CD8-positive, alpha-beta memory T cell (primary cell): ENCODE measurements at regions not wholly inside any gene's neighbourhood (a gene's known extent, or its start where the extent isn't known, plus 50 kb on each side); places are given as distances from the start of the nearest gene placed in this dataset.

ENCODE experiments used
- CTCF ChIA-PET: fragments of 350-600 bp; sonication (Branson Sonifier 250); formaldehyde crosslinking; loops from one replicate; lab custom pipeline; 2021; ENCODE audit warnings: antibody characterized with exemption; lab: Charles Lee
- POLR2A ChIA-PET: fragments of 350-600 bp; sonication (Branson Sonifier 250); formaldehyde crosslinking; loops from one replicate; lab custom pipeline; 2021; ENCODE audit warnings: antibody characterized with exemption; lab: Charles Lee
- DNase-seq, 5 donors: peaks; one replicate each; pipeline versions ENCODE4 v3.0.0 to v3.0.0-alpha.2; 2020 to 2022; ENCODE audit warnings: mixed read lengths in 1 of 5
- H3K27ac ChIP-seq: one replicate; pipeline ENCODE4 v1.7.0; 2013; ENCODE audit warnings: low read depth, mild to moderate bottlenecking, low read length, moderate library complexity
- H3K27me3 ChIP-seq: 2 replicates; pipeline ENCODE4 v1.7.0; 2013; ENCODE audit warnings: low read length, mild to moderate bottlenecking; ENCODE audit not compliant: insufficient read depth, poor library complexity, severe bottlenecking
- H3K36me3 ChIP-seq: 2 replicates; pipeline ENCODE4 v1.7.0; 2013; ENCODE audit warnings: mild to moderate bottlenecking, low read length, moderate library complexity; ENCODE audit not compliant: insufficient read depth
- H3K4me1 ChIP-seq: 2 replicates; pipeline ENCODE4 v1.7.0; 2013; ENCODE audit warnings: mild to moderate bottlenecking, low read length, moderate library complexity; ENCODE audit not compliant: insufficient read depth
- H3K4me3 ChIP-seq: 2 replicates; pipeline ENCODE4 v1.7.0; 2013; ENCODE audit warnings: mild to moderate bottlenecking, low read length
- H3K9me3 ChIP-seq: 2 replicates; pipeline ENCODE4 v1.7.0; 2013; ENCODE audit warnings: mild to moderate bottlenecking, low read length
- H3K27ac Mint-ChIP-seq, 8 donors: one replicate each; pipeline ENCODE4 v1.8.0; 2020 to 2021; ENCODE audit warnings: mixed read lengths in 8 of 8, mild to moderate bottlenecking in 6 of 8, inconsistent platforms in 3 of 8, moderate library complexity in 3 of 8
- H3K27me3 Mint-ChIP-seq, 2 donors: one replicate each; pipeline ENCODE4 v1.8.0; 2020 to 2021; ENCODE audit warnings: mixed read lengths in 2 of 2, mild to moderate bottlenecking in 1 of 2, moderate library complexity in 1 of 2
- H3K36me3 Mint-ChIP-seq, 3 donors: one replicate each; pipeline ENCODE4 v1.8.0; 2020 to 2021; ENCODE audit warnings: mixed read lengths in 3 of 3, inconsistent platforms in 1 of 3, mild to moderate bottlenecking in 1 of 3
- H3K4me1 Mint-ChIP-seq, 3 donors: one replicate each; pipeline ENCODE4 v1.8.0; 2020 to 2021; ENCODE audit warnings: mixed read lengths in 3 of 3, inconsistent platforms in 1 of 3, mild to moderate bottlenecking in 1 of 3
- H3K4me3 Mint-ChIP-seq, 7 donors: one replicate each; pipeline ENCODE4 v1.8.0; 2020 to 2021; ENCODE audit warnings: mixed read lengths in 7 of 7, mild to moderate bottlenecking in 6 of 7, moderate library complexity in 4 of 7, inconsistent platforms in 2 of 7
- H3K9me3 Mint-ChIP-seq, 5 donors: one replicate each; pipeline ENCODE4 v1.8.0; 2020 to 2022; ENCODE audit warnings: mixed read lengths in 5 of 5, mild to moderate bottlenecking in 3 of 5, moderate library complexity in 2 of 5, inconsistent platforms in 1 of 5

DNA sequence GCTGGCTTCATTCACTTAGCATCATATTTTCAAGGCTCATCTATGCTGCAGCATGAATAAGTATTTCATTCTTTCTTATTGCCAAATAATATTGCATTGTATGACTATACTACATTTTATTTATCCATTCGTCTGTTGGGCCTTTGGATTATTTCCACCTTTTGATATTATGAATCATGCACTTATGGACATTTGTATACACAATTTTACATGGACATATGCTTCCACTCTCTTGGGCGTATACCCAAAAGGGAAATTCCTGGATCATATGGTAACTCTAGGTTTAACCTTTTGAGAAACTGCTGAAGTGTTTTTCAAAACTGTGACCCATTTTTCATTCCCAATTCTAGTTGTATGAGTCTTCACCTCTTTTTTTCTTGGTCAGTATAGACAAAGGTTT is 80.3 kb upstream of the GNAI1 start:
- ChIA-PET POLR2A (no interaction called here), CTCF (no interaction called here)
- H3K36me3 Mint-ChIP-seq: no peaks in the 10 kb centered on the region
- no peaks in the 10 kb centered on the region for H3K4me1 ChIP-seq
- no peak overlapping the region for H3K4me3 ChIP-seq
- peaks cover 0 to 18% (median 7%) of the 10 kb centered on the region in 5 donors for H3K9me3 Mint-ChIP-seq
- no peak overlapping the region for H3K4me3 Mint-ChIP-seq
- no peak for DNase-seq
- H3K27me3 Mint-ChIP-seq: no peaks in the 10 kb centered on the region
- no peaks in the 10 kb centered on the region for H3K9me3 ChIP-seq
- H3K36me3 ChIP-seq: no peaks in the 10 kb centered on the region
- H3K27me3 ChIP-seq: no peaks in the 10 kb centered on the region
- H3K27ac Mint-ChIP-seq: no peak overlapping the region
- no peak overlapping the region for H3K27ac ChIP-seq
- no peaks in the 10 kb centered on the region for H3K4me1 Mint-ChIP-seq

GRCh38 chr7:80053124-80053523 is 81.5 kb upstream of the GNAI1 start:
- H3K4me1 Mint-ChIP-seq: no peaks in the 10 kb centered on the region
- CTCF ChIA-PET: no interaction called here
- POLR2A ChIA-PET: interaction anchor here (0.6 kb wide), 1 partner anchor 224 kb away, joined by 3 read pairs; no protein-coding TSS in a partner anchor
- Histone ChIP-seq H3K36me3 (no peaks in the 10 kb centered on the region), H3K27me3 (no peaks in the 10 kb centered on the region), H3K4me3 (no peak overlapping the region), H3K9me3 (no peaks in the 10 kb centered on the region), H3K27ac (no peak overlapping the region), H3K4me1 (no peaks in the 10 kb centered on the region)
- no peak for DNase-seq
- no peak overlapping the region for H3K27ac Mint-ChIP-seq
- H3K27me3 Mint-ChIP-seq: peaks cover 0 to 2% of the 10 kb centered on the region in 2 donors
- H3K9me3 Mint-ChIP-seq: peaks cover 2 to 13% (median 5%) of the 10 kb centered on the region in 5 donors
- no peak overlapping the region for H3K4me3 Mint-ChIP-seq
- H3K36me3 Mint-ChIP-seq: no peaks in the 10 kb centered on the region

- no peak overlapping the region for H3K27ac ChIP-seq
- Mint-ChIP-seq H3K4me3 (no peak overlapping the region), H3K27ac (no peak overlapping the region), H3K4me1 (no peaks in the 10 kb centered on the region), H3K36me3 (no peaks in the 10 kb centered on the region), H3K9me3 (peaks cover 5 to 13% (median 7%) of the 10 kb centered on the region in 5 donors), H3K27me3 (peaks cover 0 to 2% of the 10 kb centered on the region in 2 donors)
- ChIA-PET POLR2A (no interaction called here), CTCF (no interaction called here)
- no peaks in the 10 kb centered on the region for H3K4me1 ChIP-seq
- no peak overlapping the region for H3K4me3 ChIP-seq
- H3K36me3 ChIP-seq: no peaks in the 10 kb centered on the region
- no peaks in the 10 kb centered on the region for H3K27me3 ChIP-seq
- H3K9me3 ChIP-seq: no peaks in the 10 kb centered on the region
- DNase-seq: no peak
Observed at GRCh38 chr7:80047856-80048459, 86.7 kb upstream of the GNAI1 start.

- CTCF ChIA-PET: no interaction called here
- POLR2A ChIA-PET: no interaction called here
Observed at GRCh38 chr7:80047032-80047431, 87.6 kb upstream of the GNAI1 start.

GRCh38 chr7:80044796-80045195 is 89.8 kb upstream of the GNAI1 start:
- H3K27me3 Mint-ChIP-seq: peaks cover 0 to 2% of the 10 kb centered on the region in 2 donors
- no peaks in the 10 kb centered on the region for H3K27me3 ChIP-seq
- POLR2A ChIA-PET: no interaction called here
- H3K9me3 Mint-ChIP-seq: peaks cover 5 to 16% (median 13%) of the 10 kb centered on the region in 5 donors
- H3K9me3 ChIP-seq: no peaks in the 10 kb centered on the region
- CTCF ChIA-PET: no interaction called here
- H3K27ac ChIP-seq: no peak overlapping the region
- no peaks in the 10 kb centered on the region for H3K36me3 ChIP-seq
- H3K4me3 ChIP-seq: no peak overlapping the region
- no peak for DNase-seq
- H3K36me3 Mint-ChIP-seq: no peaks in the 10 kb centered on the region
- no peak overlapping the region for H3K4me3 Mint-ChIP-seq
- H3K4me1 ChIP-seq: no peaks in the 10 kb centered on the region
- H3K27ac Mint-ChIP-seq: no peak overlapping the region
- no peaks in the 10 kb centered on the region for H3K4me1 Mint-ChIP-seq

More at GRCh38 chr7:80047032-80047431, 87.6 kb upstream of the GNAI1 start:
- peaks cover 5 to 15% (median 7%) of the 10 kb centered on the region in 5 donors for H3K9me3 Mint-ChIP-seq
- no peaks in the 10 kb centered on the region for H3K4me1 Mint-ChIP-seq
- no peak overlapping the region for H3K4me3 Mint-ChIP-seq
- H3K9me3 ChIP-seq: no peaks in the 10 kb centered on the region
- no peaks in the 10 kb centered on the region for H3K4me1 ChIP-seq
- no peak overlapping the region for H3K4me3 ChIP-seq
- no peak for DNase-seq
- H3K27ac ChIP-seq: no peak overlapping the region
- no peaks in the 10 kb centered on the region for H3K36me3 ChIP-seq
- no peaks in the 10 kb centered on the region for H3K27me3 ChIP-seq
- no peaks in the 10 kb centered on the region for H3K36me3 Mint-ChIP-seq
- H3K27me3 Mint-ChIP-seq: peaks cover 0 to 2% of the 10 kb centered on the region in 2 donors
- H3K27ac Mint-ChIP-seq: no peak overlapping the region

DNA sequence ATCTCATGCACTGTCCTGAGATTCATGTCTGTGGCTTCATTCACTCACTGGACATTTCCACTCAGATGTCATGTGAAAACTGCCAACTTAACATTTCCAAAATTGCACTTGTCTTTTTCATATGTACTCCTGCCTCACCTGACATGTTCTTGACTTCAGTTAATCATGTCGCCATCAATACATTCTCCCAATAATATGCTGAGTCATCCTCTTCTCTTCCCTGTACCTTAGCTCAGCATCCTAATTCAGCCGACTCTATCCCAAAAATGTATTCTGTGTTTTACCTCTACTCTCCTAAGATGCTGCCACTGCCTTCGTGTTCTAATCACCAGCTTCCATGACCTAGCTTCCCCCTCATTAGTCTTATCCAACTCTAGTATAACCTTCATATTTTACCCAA is 93.9 kb upstream of the GNAI1 start:
- H3K4me1 ChIP-seq: no peaks in the 10 kb centered on the region
- H3K9me3 ChIP-seq: no peaks in the 10 kb centered on the region
- no peaks in the 10 kb centered on the region for H3K36me3 Mint-ChIP-seq
- no peaks in the 10 kb centered on the region for H3K27me3 Mint-ChIP-seq
- H3K9me3 Mint-ChIP-seq: peaks cover 2 to 22% (median 10%) of the 10 kb centered on the region in 5 donors
- POLR2A ChIA-PET: no interaction called here
- no peak overlapping the region for H3K27ac Mint-ChIP-seq
- H3K4me1 Mint-ChIP-seq: no peaks in the 10 kb centered on the region
- no peaks in the 10 kb centered on the region for H3K36me3 ChIP-seq
- H3K27me3 ChIP-seq: no peaks in the 10 kb centered on the region
- no peak overlapping the region for H3K27ac ChIP-seq
- no peak for DNase-seq
- no peak overlapping the region for H3K4me3 ChIP-seq
- peak overlapping the region in 1 of 7 donors; percentile 4 for H3K4me3 Mint-ChIP-seq
- CTCF ChIA-PET: no interaction called here

- no peak overlapping the region for H3K4me3 ChIP-seq
- no peaks in the 10 kb centered on the region for H3K27me3 ChIP-seq
- no peaks in the 10 kb centered on the region for H3K9me3 ChIP-seq
- H3K9me3 Mint-ChIP-seq: peaks cover 2 to 22% (median 8%) of the 10 kb centered on the region in 5 donors
- H3K27ac ChIP-seq: no peak overlapping the region
- no peaks in the 10 kb centered on the region for H3K27me3 Mint-ChIP-seq
- POLR2A ChIA-PET: no interaction called here
- H3K4me3 Mint-ChIP-seq: no peak overlapping the region
- H3K36me3 Mint-ChIP-seq: no peaks in the 10 kb centered on the region
- CTCF ChIA-PET: no interaction called here
- H3K4me1 Mint-ChIP-seq: no peaks in the 10 kb centered on the region
- H3K36me3 ChIP-seq: no peaks in the 10 kb centered on the region
- DNase-seq: no peak
- no peak overlapping the region for H3K27ac Mint-ChIP-seq
- no peaks in the 10 kb centered on the region for H3K4me1 ChIP-seq
Observed at GRCh38 chr7:80040335-80040734, 94.3 kb upstream of the GNAI1 start.

GRCh38 chr7:80039251-80039884 is 95.3 kb upstream of the GNAI1 start:
- Histone ChIP-seq H3K4me1 (no peaks in the 10 kb centered on the region), H3K9me3 (no peaks in the 10 kb centered on the region), H3K36me3 (no peaks in the 10 kb centered on the region), H3K27me3 (no peaks in the 10 kb centered on the region), H3K4me3 (no peak overlapping the region), H3K27ac (no peak overlapping the region)
- Mint-ChIP-seq H3K36me3 (no peaks in the 10 kb centered on the region), H3K9me3 (peaks cover 2 to 22% (median 8%) of the 10 kb centered on the region in 5 donors), H3K4me1 (no peaks in the 10 kb centered on the region), H3K27me3 (no peaks in the 10 kb centered on the region), H3K4me3 (no peak overlapping the region), H3K27ac (no peak overlapping the region)
- POLR2A ChIA-PET: no interaction called here
- no peak for DNase-seq
- CTCF ChIA-PET: no interaction called here
